Gastroesophageal sphincter (tissue), 4 donors: ENCODE measurements at regions not wholly inside any gene's neighbourhood (a gene's known extent, or its start where the extent isn't known, plus 50 kb on each side); places are given as distances from the start of the nearest gene placed in this dataset.
"Not testable (repeated sequence)": the region's sequence is repeated elsewhere in the genome, so short reads cannot be mapped to it uniquely, and the experiment has no call there.

Source experiments
- ATAC-seq: fragments of 150-250 bp; one replicate; pipeline ENCODE4 v1.9.1; 2016; ENCODE audit warnings: mild to moderate bottlenecking, moderate library complexity
- H3K27ac ChIP-seq, 4 donors: fragments of 200-600 bp; sonication (generic) in 3 of 4; 1 replicate in 3 of 4; 2 replicates in 1 of 4; pipeline ENCODE4 v1.5.1; 2016 to 2019
- H3K27me3 ChIP-seq: fragments of 200-600 bp; sonication (generic); one replicate; pipeline ENCODE4 v1.5.1; 2019
- H3K36me3 ChIP-seq, 2 donors: fragments of 200-600 bp; sonication (generic); one replicate each; pipeline ENCODE4 v1.5.1; 2019; ENCODE audit warnings: control low read depth in 1 of 2
- H3K4me1 ChIP-seq, 3 donors: fragments of 200-600 bp; sonication (generic); 1 replicate in 2 of 3; 2 replicates in 1 of 3; pipeline ENCODE4 v1.5.1; 2016 to 2019; ENCODE audit warnings: control low read depth in 2 of 3
- H3K4me3 ChIP-seq, 2 donors: fragments of 200-600 bp; sonication (generic); one replicate each; pipeline ENCODE4 v1.5.1; 2019; ENCODE audit warnings: mild to moderate bottlenecking in 1 of 2, moderate library complexity in 1 of 2
- H3K9me3 ChIP-seq, 3 donors: fragments of 200-600 bp; sonication (generic); one replicate each; pipeline ENCODE4 v1.5.1; 2017 to 2019; ENCODE audit warnings: control low read depth in 2 of 3
- CTCF ChIP-seq, 4 experiments: fragments of 200-600 bp in 2 of 4; fragments of 450-650 bp in 2 of 4; sonication (generic) in 1 of 4; IDR thresholded peaks; one replicate each; pipeline ENCODE4 v1.5.1; 2017 to 2019; ENCODE audit warnings: antibody characterized with exemption in 4 of 4, mild to moderate bottlenecking in 2 of 4, moderate library complexity in 2 of 4
- EP300 ChIP-seq: sonication (generic); formaldehyde crosslinking; IDR thresholded peaks from one replicate; pipeline ENCODE4 v1.6.1; 2017; ENCODE audit warnings: antibody characterized with exemption, mild to moderate bottlenecking
- POLR2A ChIP-seq, 2 donors: fragments of 450-650 bp; IDR thresholded peaks; one replicate each; pipeline ENCODE4 v1.6.1; 2017; ENCODE audit warnings: antibody characterized with exemption in 2 of 2, mild to moderate bottlenecking in 2 of 2, moderate library complexity in 1 of 2
- POLR2AphosphoS5 ChIP-seq: sonication (generic); formaldehyde crosslinking; IDR thresholded peaks from one replicate; pipeline ENCODE4 v1.6.1; 2017; ENCODE audit warnings: antibody characterized with exemption
- WGBS, 2 donors: methylation state at CpG; one replicate each; pipeline ENCODE4 v1.1.5; 2018; ENCODE audit warnings: low coverage in 1 of 2; 5-methylcytosine and 5-hydroxymethylcytosine counted together

GRCh38 chr7:54292171-54292925, 249.8 kb upstream of the VSTM2A start:
- no peaks in the 10 kb centered on the region for H3K36me3 ChIP-seq
- H3K4me1 ChIP-seq, result no peaks in the 10 kb centered on the region
- 35 to 40% methylated on average over 8 of the region's 8 CpGs for WGBS, 2 donors
- H3K27ac ChIP-seq, result no peak overlapping the region
- TF ChIP-seq POLR2A (IDR thresholded peaks at IDR 0.05) (no peak), CTCF (IDR thresholded peaks at IDR 0.05) (no peak), EP300 (no peak)
- ATAC-seq, result no peak
- no peaks in the 10 kb centered on the region for H3K27me3 ChIP-seq
- no peak overlapping the region for H3K4me3 ChIP-seq
- no peaks in the 10 kb centered on the region for H3K9me3 ChIP-seq

- TF ChIP-seq POLR2A (IDR thresholded peaks at IDR 0.05) (no peak), POLR2AphosphoS5 (no peak), CTCF (IDR thresholded peaks at IDR 0.05) (no peak), EP300 (no peak)
- no peaks in the 10 kb centered on the region for H3K36me3 ChIP-seq
- no peak overlapping the region for H3K4me3 ChIP-seq
- no peak for ATAC-seq
- WGBS, 2 donors, result 68 to 86% methylated on average over 4 of the region's 4 CpGs
- H3K4me1 ChIP-seq, result no peaks in the 10 kb centered on the region
- H3K27ac ChIP-seq, result no peak overlapping the region
- H3K9me3 ChIP-seq, result no peaks in the 10 kb centered on the region
- no peaks in the 10 kb centered on the region for H3K27me3 ChIP-seq
Observed at GRCh38 chr7:54299426-54299825, 242.7 kb upstream of the VSTM2A start.

- ATAC-seq, H3K9me3 ChIP-seq, H3K27ac ChIP-seq, H3K4me3 ChIP-seq, H3K27me3 ChIP-seq, H3K36me3 ChIP-seq, H3K4me1 ChIP-seq: not testable (repeated sequence)
Observed at GRCh38 chr7:54315955-54316354, 226.2 kb upstream of the VSTM2A start.

- Histone ChIP-seq H3K9me3 (peaks cover 0 to 14% (median 0%) of the 10 kb centered on the region in 3 donors), H3K27me3 (no peaks in the 10 kb centered on the region), H3K27ac (no peak overlapping the region), H3K36me3 (no peaks in the 10 kb centered on the region), H3K4me1 (no peaks in the 10 kb centered on the region), H3K4me3 (no peak overlapping the region)
- TF ChIP-seq POLR2AphosphoS5, result no peak
- no peak for TF ChIP-seq CTCF (IDR thresholded peaks at IDR 0.05)
- TF ChIP-seq EP300, result no peak
- TF ChIP-seq POLR2A (IDR thresholded peaks at IDR 0.05), result no peak
- ATAC-seq, result no peak
- 57 to 70% methylated on average over 3 of the region's 3 CpGs for WGBS, 2 donors
Observed at GRCh38 chr7:54326592-54327167, 215.5 kb upstream of the VSTM2A start.

- Histone ChIP-seq H3K27me3 (no peaks in the 10 kb centered on the region), H3K4me3 (no peak overlapping the region), H3K4me1 (no peaks in the 10 kb centered on the region), H3K27ac (no peak overlapping the region), H3K9me3 (no peaks in the 10 kb centered on the region), H3K36me3 (no peaks in the 10 kb centered on the region)
- no peak for ATAC-seq
- WGBS, 2 donors, result 53 to 69% methylated on average over 2 to 3 of the region's 4 CpGs
- no peak for TF ChIP-seq EP300
- TF ChIP-seq POLR2AphosphoS5, result no peak
- no peak for TF ChIP-seq POLR2A (IDR thresholded peaks at IDR 0.05)
- no peak for TF ChIP-seq CTCF (IDR thresholded peaks at IDR 0.05)
Observed at GRCh38 chr7:54330216-54330800, 211.9 kb upstream of the VSTM2A start.
